Fibroblast of skin of back (primary cell): ENCODE measurements at regions not wholly inside any gene's neighbourhood (a gene's known extent, or its start where the extent isn't known, plus 50 kb on each side); places are given as distances from the start of the nearest gene placed in this dataset.

Experiments
- DNase-seq: peaks from one replicate; pipeline ENCODE4 v3.0.0-alpha.2; 2013

DNA sequence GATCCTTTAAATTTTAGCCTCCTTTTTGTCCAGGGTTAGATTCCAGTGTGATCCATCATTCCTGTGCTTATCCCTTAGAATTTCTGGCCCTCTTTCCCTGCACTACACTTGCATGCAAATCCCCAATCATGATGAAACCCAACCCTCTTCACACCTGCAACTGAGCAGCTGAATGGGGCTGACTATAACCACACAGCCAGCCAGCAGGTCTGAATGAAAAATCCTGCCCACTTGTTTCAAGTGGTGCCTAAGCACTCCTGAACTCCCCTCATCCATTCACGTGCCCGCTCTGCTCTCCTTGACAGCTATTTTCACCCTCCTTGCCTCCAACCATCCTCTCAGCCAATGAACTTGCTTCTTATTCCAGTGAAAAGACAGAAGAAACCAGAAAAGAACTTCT, 80.5 kb upstream of the AFF3 start:
- no peak for DNase-seq

DNA sequence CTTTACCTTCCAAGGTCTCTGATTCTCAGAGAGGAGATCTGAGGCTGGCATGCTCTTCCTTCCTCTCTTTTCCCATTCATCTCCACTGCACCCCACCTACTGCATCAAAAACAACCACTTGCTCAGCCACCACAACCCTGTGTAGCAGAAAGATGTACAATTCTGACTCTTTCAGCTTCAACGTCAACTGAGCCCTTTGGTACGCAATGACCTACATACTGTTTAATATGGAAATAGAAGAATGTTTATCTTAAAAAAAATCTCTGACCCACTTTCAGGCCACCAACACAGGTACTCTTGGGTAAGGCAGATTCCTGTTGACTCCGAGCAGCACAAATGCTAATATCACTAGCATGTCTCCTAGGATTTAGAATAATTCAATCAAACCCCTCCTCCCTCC, 76.2 kb upstream of the AFF3 start:
- no peak for DNase-seq

- no peak for DNase-seq
Observed at GRCh38 chr2:100217323-100217722, 74.9 kb upstream of the AFF3 start.

GRCh38 chr2:100216015-100216414, 73.6 kb upstream of the AFF3 start:
- no peak for DNase-seq

DNA sequence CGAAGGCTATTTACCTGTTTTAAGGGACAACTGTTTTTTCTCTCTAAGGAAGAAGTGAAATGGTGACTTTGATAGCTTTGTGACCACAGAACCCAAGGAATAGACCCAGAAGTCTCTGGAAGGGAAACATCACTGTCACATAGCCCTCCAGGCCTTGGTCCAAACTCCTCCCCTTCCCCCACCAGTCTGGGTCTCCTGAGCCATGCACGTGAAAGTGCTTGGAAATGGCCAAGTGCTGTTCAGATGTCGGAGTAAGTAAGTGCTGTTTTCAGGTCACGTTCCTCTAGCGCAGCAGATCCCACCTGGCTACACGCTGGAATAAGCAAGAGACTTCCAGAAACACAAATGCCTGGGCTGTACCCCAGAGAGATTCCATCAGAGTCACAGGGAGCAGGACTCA, 73.0 kb upstream of the AFF3 start:
- no peak for DNase-seq

DNA sequence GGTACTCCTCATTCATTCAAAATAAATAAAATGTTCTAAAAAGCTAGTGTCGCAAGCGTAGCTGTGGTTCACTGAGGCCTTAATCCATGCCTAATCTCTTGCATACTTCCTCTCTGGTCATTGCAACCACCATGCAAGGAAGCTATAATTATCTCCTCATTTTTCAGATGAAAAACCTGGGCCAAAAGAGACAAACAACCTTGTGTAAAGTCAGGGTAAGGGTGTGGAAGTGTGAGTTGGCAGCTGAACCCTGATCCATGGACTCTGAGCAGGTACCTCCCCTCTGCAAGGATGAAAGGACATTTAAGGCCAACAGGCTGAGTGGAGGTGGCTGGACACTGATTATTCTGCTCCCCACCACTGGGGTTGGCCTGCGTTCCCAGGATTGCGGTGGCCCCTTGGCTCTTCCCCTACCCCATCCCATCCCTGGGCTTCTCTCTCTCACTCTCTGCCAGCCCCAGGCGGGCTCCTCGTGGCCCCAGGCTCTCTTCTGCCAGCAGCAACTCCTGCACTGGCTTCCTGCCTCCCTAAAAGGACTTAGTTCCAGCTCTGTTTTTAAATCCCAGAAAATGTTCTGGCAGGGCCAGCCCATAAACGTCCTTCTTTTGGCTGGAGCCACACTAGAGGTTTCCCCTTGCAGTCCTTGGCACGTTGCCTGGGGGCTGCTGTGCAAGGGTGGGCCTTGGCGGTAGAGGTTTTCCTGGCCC, 72.0 kb upstream of the AFF3 start:
- DNase-seq, result no peak

GRCh38 chr2:100213595-100213994, 71.2 kb upstream of the AFF3 start:
- no peak for DNase-seq

GRCh38 chr2:100212850-100213249, 70.5 kb upstream of the AFF3 start:
- no peak for DNase-seq

DNA sequence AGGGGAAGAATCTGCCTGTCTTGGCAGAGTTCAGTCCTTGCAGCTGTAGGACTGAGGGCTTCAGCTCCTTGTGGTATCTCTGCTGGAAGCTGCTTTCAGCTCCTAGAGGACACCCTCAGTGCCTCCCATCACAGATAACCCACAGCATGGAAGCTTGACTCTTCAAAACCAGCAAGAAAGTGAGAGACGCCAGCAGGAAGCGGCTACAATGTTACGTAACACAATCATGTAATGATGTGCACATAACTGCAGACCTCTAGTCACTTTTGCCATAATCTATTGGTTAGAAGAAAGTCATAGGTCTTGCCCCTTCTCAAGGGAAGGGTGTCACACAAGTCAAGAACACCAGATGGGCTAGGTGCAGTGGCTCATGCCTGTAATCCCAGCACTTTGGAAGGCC, 69.1 kb upstream of the AFF3 start:
- no peak for DNase-seq

- peak; percentile 71 for DNase-seq
Observed at GRCh38 chr2:100208141-100208770, 65.9 kb upstream of the AFF3 start.

GRCh38 chr2:100207411-100207885, 65.1 kb upstream of the AFF3 start:
- no peak for DNase-seq

DNA sequence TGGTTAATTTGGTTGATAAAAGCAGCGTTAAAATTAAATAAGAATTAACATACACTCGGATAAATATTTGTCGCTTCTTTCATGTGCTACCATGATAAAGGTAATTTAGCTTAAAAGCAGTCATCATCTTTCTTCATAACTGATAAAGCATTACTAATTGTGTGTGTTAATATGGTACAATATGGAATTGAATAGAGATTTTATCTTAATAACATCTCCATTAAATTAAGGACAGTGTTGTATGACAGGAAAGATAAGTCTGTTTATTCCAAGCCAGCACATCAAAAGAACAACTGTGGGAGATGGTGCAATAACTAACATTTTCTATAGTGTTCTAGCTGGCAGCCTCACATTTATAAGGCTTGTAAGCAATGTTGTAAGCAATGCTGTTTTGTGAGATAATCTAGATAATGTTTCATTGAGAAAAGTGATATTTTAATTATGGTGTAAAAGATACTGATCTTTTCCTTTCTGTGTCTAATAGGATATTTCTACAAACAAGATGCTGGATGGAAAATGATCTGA, 64.4 kb upstream of the AFF3 start:
- DNase-seq, result no peak

DNA sequence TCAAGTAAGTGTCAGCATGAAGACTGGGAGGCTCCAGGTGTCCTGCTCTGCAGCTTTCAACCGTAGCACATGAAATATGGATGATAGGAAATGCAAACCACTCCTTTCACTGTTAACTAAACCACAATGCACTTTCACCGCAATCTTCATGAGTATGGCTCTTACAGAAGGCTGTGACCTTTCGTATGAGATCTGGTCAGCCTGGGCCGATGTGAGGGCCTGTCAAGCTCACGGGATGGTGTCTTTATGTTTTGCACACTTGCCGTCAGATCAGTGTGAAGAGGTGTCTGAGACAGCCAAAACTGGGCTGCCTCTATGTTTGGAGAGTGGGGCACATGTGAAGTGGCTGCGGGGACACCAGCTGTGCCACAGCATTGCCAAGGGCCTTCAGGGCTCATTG, 62.8 kb upstream of the AFF3 start:
- DNase-seq, result no peak

- DNase-seq, result no peak
Observed at GRCh38 chr2:100202567-100202966, 60.2 kb upstream of the AFF3 start.

- DNase-seq, result peak; percentile 66
Observed at GRCh38 chr2:100200985-100201384, 58.6 kb upstream of the AFF3 start.

- no peak for DNase-seq
Observed at GRCh38 chr2:100199421-100199820, 57.0 kb upstream of the AFF3 start.

GRCh38 chr2:100198461-100199230, 56.3 kb upstream of the AFF3 start:
- no peak for DNase-seq

GRCh38 chr2:100197631-100198153, 55.3 kb upstream of the AFF3 start:
- DNase-seq, result peak; percentile 90

DNA sequence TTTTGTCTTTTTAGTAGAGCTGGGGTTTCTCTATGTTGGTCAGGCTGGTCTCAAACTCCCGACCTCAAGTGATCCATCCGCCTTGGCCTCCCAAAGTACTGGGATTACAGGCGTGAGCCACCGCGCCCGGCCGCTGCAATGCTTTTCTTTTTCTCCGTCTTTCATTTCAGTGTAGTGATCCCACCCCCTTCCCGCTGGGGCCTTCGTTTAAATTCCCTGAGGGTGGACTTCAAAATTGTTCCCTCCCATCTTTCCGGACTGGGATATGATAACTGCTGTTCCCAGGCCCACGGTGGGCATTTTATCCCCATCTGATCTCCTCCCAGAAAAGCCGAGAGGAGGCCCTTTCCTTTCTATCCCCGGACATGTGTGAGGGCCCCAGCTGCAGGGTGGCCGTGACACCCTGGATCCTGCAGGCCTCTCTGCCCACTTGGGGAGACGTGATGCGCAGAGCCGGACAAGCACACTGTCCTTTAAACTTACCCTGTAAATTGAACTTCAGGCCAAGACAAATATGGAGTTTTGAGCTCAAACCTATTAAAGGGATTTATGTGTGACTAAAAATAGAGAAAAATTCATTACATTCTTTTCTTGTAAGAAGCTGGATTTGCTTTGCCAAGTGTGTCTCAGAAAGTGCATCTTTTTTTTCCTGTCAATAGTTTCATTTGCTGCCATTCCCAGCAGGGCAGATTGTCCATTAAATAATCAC, 54.5 kb upstream of the AFF3 start:
- DNase-seq, result peak; percentile 73

DNA sequence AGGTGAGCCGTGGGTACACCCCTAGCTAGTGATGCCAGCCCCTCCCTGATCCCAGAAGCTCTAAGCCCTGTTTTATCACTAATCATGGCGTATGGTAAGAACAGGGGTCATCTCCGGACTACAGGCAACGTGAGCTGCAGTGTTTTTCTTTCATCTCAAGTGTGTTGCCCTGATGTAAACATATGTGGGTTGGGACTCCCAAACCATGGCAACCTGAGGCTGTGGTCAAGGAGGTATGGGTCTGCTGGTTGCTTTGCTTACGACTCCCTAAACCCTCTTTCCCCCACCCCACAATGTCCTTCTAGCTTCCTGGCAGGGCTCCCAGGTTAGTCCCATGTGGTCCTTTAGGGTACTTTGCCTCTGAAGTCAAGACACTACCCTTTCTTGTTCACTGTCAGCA, 53.6 kb upstream of the AFF3 start:
- DNase-seq, result no peak

DNA sequence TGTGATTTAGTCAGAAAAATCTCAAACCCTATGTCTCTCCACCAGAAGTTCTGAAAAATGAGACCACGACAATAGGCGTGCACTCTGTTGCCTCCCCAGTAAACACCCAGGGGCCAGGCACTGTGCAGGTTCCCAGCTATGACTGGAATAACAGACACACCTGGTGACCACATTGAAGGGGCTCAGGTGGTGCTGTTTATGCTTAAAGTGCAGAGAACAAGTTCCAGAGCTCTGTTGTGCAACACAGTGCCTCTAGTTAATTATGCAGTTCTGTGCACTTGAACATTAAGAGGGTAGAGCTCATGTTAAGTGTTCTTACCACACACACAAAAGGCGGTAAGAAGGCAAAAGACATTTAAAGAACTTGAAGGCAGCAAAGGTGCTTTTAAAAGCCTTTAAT, 52.6 kb upstream of the AFF3 start:
- DNase-seq, result no peak

GRCh38 chr2:100193291-100193710, 50.9 kb upstream of the AFF3 start:
- DNase-seq, result peak; percentile 53

DNA sequence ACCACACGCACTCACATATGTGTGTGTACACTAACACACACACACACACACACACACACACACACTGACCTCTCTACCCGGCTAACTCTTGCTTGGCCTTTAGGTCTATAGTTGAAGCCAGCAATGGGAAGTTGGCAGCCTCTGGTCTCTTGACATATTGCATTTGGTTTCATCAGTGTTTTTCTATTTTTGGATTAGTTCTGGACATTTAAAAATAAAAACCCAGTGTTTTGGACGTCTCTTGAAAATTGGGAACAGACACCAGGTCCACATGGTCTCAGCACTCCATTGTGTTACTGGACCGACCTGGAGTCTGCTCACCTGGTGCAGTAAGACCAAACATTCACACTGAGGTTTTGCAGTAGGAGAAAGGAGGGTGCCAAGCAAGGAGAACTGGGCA, 50.4 kb upstream of the AFF3 start:
- DNase-seq, result no peak
